NCI-H446 treated with DMSO at 0.1 percent for 48 hours (cell line): ENCODE measurements at regions not wholly inside any gene's neighbourhood (a gene's known extent, or its start where the extent isn't known, plus 50 kb on each side); places are given as distances from the start of the nearest gene placed in this dataset.

Experiments
- DNase-seq: peaks from one replicate; lab custom pipeline; 2025; lab: John Stamatoyannopoulos, UW

DNA sequence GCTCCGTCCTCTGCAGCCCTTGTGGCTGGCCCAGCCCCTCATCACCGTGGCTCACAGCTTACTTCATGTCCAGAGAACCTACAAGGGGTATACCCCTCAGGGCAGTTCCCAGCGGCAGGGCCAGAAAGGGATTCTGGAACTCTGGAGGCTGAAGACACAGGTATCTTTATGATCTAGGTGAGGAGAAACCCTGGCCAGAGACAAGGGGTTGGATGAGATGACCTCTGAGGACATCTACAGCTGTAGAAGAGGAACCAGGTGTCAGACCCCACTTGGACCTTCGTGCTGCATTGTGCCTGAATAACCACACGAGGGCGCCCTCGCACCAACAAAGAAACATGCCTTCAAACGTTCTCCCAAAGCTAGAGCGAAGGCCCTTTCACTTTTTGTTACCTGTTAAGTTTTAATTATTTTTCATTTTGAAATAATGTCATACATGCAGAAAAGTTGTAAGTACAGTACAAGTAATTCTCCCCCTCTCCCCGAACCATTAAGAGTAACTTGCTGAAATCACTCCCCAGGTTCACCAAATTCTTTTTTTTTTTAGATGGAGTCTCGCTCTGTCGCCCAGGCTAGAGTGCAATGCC, 118.7 kb upstream of the SMAD3 start:
- DNase-seq: peak; percentile 6

DNA sequence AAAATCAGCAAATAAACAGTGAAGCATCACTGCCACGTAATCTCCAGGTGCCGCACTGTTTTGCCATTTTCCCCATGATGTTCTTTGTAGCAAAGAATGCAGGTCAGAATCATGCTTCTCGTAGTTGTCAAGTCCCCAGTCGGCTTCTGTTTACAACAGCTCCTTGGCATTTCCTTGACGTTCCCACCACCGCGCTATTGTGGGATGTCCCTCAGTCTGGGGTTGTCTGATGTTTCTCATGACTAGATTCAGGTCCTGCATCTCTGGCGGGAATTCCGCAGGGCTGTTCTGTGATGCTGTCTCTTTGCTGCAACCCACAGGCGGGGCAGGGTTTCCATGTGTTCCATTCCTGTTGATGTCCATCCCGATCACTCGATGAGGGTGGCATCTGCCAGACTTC, 117.9 kb upstream of the SMAD3 start:
- no peak for DNase-seq

DNA sequence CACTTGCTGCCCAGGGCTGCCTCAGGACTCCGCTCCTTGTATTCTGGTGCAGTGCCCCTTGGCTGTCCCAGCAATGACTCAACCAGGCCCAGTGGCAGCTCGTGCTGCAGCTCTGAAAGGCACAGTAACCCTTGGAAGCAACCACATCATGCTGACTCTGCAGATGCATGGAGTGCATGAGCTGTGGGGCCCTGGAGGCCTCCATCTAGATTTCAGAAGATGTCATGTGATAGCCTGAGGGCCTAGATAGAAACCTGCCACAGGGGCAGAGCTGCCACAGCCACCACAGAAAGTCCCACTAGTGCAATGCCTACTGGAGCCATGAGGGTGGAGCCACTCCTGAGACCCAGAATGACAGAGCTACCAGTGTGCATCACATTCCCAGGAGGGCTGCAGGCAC, 117.1 kb upstream of the SMAD3 start:
- no peak for DNase-seq

DNA sequence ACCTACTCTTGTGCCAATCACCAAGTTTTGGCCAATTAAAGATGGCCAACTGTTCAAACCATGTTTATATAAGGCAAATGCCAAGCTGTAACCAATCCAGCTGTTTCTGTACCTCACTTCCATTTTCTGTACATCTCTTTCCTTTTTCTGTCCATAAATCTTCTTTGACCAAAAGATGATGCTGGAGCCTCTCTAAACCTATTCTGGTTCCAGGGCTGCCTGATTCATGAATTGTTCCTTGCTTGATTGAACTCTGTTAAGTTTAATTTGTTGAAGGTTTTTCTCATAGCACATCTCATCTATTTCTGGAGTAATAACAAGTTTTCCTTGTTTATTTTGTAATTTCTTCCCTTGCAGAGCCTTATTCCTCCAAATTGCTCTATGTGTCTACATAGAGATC, 115.3 kb upstream of the SMAD3 start:
- no peak for DNase-seq

DNA sequence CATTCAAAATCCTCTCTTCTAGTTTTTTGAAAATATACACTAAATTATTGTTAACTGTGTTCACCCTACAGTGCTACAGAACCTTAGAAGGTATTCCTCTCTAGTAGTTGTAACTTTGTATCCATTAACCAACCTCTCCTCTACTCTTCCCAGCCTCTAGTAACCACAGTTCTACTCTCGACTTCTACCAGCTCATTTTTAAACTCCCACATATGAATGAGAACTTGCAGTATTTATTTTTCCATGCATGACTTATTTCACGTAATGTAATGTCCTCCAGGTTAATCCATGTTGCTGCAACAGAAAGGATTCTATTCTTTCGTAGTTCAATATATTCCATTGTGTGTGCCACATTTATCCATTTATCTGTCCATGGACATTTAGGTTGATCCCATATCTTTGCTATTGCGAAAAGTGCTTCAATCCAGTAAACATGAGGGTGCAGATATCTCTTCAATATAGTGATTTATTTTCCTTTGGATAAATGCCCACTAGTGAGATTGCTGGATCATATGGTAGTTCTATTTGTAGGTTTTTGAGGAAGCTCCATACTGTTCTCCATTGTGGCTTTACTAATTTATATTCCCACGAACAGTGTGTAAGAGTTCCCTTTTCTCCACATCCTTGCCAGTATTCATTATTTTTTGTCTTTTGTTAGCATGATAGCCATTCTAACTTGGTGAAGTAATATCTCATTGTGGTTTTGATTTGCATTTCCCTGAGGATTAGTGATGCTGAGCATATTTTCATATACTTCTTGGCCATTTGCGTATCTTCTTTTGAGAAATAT, 113.7 kb upstream of the SMAD3 start:
- no peak for DNase-seq

DNA sequence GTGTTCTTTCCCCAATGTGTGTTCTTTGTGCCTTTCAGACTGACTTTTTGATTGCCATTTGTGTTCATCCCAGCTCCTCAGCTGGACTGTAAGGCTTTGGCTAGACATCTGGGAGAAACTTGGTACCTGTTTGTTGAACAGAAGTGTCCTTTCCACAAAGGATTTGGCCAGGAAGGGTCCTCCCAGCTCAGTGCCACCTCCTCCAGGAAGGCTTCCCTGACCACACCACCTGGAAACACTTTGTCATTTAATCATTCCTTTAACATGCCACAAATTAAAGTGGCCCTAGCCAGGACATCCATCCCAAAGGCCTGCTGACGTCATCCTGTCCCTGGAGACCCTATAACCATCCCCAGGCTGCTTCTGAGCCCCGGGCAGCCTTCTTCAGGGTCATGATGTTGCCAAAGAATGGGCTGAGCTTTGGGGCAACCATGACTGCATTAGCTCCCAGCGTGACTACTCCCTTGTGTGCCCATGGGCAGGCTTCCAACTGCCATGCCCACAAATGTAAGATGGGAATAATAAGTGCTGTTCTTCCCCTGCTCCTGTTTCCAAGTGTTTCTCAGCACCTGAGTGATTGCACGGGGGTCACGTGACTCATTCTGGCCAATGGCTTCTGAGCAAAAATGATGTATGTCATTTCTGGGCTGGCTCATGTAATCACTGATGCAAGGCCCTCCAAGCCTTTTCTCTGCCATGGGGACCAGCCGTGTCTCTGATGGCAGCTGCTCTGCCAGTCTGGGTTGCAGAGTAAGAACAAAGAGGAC, 112.5 kb upstream of the SMAD3 start:
- no peak for DNase-seq

DNA sequence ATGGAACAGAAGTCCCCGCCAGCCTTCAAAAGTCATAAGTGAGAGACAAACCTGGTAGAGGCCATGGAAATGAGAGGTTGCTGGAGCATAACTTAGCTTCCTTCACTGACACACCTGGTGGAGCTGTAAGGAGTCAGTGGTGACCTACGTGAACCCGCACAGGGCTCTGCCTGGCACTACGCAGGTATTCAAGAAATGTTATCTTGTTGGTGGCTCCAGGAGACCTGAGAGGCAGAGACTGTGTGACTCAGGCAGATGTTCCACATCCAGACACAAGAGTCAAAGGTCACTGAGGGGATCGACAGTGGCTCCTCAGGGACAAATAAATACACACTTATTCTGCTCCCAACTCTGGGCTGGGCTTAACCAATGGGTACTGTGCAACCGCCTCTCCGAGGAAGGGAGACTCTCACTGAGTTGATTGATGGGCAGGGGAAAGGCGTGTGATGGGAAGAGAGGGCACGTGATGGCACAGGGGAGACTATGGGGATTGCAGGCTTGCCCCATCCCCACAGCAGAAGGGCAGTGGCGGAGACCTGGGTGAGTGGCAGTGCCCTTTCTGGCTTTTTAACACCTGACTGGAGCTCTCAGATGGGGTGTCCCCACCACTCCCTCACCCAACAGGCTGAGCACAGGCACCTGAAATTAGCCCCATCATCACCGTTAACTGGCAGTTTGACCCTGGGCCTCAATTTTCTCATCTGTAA, 111.7 kb upstream of the SMAD3 start:
- DNase-seq: no peak

DNA sequence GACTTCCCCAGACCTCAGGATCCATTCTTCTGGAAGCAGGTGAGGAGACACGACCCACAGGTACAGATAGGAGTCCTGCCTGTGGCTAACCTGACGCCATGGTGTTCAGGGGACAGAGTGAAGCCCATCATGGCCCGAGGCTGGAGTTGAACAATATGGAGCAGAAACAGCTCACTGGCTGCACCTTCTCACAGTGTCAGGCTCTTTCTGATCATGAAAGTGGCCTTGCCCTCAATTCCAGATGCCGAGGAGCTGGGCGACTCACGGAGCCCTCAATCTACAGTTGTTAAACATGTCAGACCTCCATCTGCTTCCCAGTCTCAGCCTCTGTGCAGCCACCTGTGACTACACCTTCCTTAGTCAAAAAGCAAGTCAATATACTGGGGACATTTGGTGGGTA, 110.8 kb upstream of the SMAD3 start:
- no peak for DNase-seq

DNA sequence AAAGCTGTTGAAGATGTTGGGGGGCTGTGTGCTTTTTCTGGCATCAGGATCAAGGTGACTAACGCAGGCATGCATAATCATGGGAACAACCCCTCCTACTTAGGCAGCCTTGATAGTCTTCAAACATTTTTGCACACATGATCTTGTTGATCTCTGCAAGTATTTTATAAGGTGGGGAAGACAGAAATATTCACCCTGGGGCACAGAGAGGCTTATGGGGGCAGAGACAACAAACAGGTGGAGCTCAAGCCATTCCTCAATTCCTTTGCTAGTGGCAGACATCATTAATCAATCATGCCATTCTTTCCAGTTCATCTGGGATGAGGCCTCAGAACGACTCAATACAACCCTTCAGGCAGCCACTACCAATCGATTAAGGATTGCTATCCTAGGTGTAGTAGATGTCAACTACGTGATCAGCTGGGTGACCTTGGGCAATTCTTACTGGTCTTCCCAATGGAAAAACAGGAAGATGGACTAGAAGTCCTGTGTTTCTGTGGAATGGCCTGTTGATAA, 110.3 kb upstream of the SMAD3 start:
- DNase-seq: no peak

DNA sequence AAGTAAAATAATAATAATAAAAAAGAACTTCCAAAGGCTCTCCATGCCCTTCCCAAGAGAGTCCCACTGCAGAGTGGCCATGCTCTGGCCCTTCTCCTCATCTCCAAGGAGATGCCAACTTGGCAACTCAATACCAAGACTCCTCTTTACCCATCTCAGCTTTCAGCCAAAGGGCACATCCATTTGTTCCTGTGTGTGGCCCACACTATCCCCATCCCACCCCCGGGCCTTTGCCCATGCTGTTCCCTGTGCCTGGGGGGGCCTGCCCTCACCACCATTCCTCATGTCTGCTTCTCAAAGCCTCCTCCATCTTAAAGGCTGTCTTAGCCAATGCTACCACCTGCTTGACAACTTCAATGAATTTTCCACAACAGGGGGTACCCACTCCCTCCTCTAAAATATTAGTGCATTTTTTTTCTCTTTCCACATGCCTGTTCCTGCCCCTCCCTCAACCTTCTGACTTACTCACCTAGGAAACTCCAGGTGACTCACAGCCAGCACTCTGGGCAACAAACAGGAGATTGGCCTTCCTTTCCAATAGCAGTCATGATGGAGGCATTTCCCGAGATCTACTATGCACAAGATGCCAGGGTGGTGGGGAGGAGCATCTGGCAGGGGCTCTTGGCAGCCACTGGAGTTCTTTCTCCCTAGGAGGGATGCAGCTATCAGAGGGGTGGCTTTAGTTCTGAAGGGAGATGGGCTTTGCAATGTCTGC, 109.4 kb upstream of the SMAD3 start:
- DNase-seq: no peak

DNA sequence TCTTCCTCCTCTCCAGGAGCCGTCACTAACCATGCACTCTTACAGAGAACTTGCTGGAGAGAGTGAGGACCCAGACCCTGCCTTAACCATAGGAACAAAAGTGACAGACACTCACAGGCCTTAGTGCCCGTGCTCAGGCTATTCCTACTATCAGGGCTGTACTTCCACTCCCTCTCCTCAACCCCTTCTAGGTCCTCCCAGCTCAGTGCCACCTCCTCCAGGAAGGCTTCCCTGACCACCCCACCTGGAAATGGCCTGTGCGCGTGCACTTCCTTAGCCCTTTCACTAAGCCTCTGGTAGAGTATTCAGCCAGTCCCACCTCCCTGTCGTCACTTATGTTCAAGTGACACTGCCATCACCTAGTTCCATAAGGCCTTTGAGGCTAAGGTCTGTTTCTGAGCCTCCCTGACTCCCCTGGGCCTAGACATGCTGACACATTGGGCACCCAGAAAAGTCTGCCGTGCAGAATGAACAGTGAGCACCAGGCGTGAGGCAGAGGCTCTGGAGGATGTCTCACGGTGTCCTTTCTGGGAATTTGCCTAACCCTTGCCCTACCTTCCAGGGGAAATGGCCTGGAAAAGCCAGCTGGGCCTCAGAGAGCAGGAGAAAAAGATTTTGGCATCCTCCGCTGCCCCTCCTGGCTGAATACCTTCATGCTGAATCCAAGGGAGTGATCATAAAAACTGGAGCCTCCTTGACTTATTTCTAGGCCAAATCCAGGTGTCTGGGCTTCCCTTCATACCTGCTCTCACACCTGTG, 108.6 kb upstream of the SMAD3 start:
- no peak for DNase-seq

DNA sequence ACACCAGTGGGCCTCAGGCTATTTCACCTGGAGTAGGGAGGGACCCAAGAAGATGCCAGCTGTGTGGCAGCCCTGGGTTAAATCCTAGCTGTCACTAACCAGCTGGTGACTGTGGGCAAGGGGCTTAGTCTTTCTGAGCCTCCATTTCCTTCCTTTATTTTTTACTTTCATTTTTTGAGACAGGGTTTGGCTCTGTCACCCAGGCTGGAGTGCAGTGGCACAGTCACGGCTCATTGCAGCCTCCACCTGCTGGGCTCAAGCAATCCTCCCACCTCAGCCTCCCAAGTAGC, 108.0 kb upstream of the SMAD3 start:
- no peak for DNase-seq

DNA sequence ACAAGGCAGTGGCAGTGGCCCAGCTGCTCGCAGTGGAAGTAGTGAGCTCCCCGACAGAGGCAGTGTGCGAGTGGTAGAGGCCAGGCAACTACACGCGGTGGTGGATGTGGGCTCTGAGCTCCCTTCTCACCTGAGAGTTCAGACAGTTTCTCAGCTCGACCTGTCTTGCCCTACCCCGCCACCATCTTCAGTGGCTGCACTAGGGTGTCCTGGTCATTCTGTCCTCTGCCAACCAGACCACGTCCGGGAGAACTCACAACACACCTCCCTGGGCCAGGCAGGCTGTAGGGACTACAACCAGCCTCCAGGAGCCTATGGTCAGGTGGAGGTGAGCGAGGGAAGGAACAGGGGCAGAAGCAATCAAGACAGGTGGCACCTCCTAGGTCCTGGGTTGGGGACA, 106.3 kb upstream of the SMAD3 start:
- no peak for DNase-seq

DNA sequence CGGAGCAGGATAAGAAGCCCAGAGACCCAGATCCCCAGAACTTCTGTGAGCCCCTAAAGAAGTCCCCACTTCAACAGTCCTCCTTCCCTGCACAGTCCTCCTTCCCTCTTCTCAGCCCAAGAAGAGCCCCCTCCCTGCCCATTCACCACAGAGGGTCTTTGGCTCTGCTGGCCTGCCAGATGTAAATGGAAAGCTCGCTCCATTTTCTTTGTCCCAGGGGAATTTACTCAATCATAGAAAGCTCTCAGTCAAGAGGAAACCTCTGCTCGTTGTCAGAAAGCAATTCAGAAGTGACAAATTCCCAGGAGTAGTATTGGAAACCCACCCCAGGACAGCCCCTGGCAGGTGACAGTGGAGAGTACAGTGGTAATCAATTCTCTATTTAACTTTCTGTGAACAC, 105.5 kb upstream of the SMAD3 start:
- DNase-seq: no peak

DNA sequence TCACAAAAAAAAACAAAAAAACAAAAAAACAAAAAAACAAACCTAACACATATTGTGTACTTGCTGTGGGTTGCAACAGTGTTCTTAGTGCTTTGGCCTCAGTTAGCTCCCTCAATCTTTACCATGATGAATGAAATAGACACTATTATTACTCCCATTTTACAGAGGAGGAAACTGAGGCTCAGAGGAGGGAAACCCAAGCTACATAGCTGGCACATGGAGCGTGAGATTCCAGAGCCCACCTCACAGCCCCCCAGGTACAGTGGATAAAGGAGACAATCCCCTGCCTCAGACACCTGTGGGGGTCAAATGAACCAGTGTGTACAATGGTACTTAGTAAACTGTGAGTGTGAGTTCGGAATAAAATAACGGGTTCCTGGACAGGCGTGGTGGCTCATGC, 104.9 kb upstream of the SMAD3 start:
- DNase-seq: no peak

DNA sequence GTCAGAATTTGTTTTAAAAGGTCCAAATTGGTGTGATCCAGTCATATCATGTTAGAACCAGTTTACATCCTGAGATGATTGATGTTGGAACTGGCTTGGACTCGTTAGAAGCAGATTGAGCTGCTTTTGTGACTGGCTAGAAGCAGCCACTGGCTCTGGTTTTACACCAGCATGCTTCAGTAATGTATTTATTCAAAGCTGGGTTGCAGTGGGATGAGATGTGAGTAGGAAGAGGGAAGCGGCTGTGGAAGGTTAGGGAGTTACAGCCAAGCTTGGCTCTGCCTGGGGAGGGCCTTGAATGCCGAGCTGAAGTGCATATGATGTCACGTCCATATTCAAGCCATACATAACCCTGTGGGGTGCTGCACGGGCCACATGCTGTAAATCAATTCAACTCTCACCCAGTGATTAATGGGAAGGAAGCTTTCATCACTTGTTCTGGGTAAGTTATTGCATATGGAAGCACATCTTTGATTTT, 104.0 kb upstream of the SMAD3 start:
- no peak for DNase-seq

DNA sequence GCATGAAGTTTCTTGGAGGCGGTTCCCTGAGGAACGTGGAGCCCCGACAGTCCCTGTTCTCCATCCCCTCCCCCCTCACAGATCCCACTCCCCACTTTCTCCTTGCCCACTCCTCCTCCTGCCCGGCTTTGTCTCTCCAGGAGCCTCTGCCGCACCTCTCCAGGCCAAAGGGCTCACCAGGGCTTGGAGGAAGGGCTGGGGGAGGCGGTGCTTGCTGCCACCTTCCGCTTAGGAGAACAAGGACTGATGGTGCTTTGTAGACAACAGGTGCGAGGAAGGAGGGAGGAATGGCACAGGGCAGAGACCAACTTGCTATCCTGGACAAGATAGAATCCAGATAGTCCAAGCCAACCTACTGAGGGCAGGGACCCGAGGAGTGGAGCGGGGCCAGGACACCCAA, 103.5 kb upstream of the SMAD3 start:
- DNase-seq: no peak

DNA sequence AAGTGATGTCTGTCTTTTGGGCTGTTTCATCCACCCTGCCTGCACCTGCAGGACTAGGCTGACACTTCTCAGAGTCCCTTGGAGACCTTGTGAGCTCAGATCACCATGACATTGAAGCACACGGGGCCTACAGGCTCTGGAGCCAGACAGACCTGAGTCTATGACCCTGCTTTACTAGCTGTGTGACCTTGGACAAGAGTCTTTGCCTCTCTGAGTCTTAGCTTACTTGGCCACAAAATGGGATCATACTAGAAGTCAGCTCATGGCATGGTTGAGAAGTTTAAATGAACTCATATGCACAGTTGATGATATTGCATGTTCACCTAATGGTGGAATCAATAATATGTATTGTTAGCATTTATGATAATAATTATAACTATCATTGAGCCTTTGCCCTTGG, 102.9 kb upstream of the SMAD3 start:
- no peak for DNase-seq

DNA sequence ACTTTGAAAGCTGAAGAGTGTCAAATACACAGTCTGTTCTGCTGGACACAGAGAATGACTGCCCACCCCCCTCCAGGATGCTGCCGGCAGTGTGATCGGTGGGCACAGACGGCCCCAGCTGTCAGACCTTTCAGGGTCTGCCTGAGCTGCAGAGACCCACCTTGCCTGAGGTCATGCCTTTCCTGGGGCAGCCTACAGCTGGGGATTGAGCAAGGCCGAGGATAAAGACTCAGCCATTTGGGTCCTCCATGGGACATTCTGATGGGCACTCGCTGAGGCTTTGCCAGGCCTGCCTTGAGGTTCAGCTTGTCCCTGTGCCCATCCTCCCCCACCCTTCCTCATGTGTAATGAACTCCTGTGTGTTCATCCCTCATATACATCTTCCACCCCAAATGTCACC, 102.3 kb upstream of the SMAD3 start:
- no peak for DNase-seq

DNA sequence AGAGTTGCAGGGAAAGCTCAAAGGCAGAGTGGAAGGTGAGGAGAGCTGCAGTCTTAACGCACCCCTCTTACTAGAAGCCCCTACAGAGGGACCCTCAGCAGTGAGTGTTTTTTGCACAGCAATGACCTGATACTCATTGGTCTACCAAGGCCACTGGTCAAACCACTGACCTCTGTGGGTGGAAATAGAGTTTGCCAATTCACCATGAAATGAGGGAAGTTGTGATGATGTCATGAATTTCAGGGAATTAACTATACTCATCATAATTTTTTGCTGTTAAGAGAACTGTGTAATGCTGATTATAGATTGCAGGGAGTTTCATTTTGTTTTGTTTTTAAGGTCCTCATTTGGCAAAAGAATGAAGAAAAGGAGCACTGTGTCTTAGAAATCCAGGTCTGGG, 101.7 kb upstream of the SMAD3 start:
- no peak for DNase-seq

DNA sequence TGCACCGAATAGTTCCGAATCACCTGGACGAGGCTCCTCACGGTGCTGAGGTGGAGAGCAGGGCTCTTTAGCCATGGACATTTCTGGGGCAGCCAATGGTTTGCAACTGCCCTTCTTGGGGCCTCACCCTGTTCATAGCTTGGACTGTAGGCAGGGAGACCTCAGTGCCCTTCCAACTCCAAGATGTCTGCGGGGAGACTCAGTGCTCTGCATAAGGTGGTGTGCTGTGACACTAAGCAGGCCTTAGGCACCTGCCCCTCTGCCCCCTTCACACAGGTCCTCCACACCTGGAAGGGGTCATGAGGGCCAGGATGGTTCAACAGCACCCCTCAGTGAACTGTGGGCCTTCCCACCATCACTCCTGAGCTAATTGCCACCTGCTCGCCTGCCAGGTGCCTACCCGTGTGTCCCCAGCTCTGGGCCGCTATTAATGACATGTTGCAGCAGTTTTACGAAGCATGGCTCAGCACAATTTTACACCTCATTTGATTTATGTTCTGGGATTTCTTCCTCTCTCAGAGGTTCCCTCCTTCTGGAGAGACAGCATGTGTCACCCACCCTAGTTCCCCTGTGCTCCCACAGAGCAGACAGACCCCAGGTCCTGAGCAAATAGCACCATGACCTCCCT, 101.2 kb upstream of the SMAD3 start:
- no peak for DNase-seq
